Activated CD4-positive, alpha-beta T cell treated with anti-CD3 and anti-CD28 coated beads for 36 hours (primary cell): ENCODE measurements at regions not wholly inside any gene's neighbourhood (a gene's known extent, or its start where the extent isn't known, plus 50 kb on each side); places are given as distances from the start of the nearest gene placed in this dataset.

Experiments
- ATAC-seq: fragments of 200-7000 bp; cut with Tn5 transposase; one replicate; pipeline ENCODE4 v1.10.0; 2021; ENCODE audit warnings: mild to moderate bottlenecking, moderate library complexity
- CTCF ChIA-PET: fragments of 350-600 bp; sonication (Branson Sonifier 250); formaldehyde crosslinking; loops from one replicate; lab custom pipeline; 2021; ENCODE audit warnings: antibody characterized with exemption; lab: Charles Lee
- POLR2A ChIA-PET: fragments of 350-600 bp; sonication (Branson Sonifier 250); formaldehyde crosslinking; loops from one replicate; lab custom pipeline; 2021; ENCODE audit warnings: antibody characterized with exemption, inconsistent platforms; lab: Charles Lee
- DNase-seq: peaks from one replicate; pipeline ENCODE4 v3.0.0-alpha.2; 2020
- H3K27ac Mint-ChIP-seq: one replicate; pipeline ENCODE4 v1.8.0; 2021; ENCODE audit warnings: mixed read lengths
- H3K27me3 Mint-ChIP-seq: one replicate; pipeline ENCODE4 v1.8.0; 2021; ENCODE audit warnings: mixed read lengths
- H3K36me3 Mint-ChIP-seq: one replicate; pipeline ENCODE4 v1.8.0; 2021; ENCODE audit warnings: low read depth, mixed read lengths
- H3K4me1 Mint-ChIP-seq: one replicate; pipeline ENCODE4 v1.8.0; 2021; ENCODE audit warnings: mixed read lengths
- H3K4me3 Mint-ChIP-seq: one replicate; pipeline ENCODE4 v1.8.0; 2021; ENCODE audit warnings: mild to moderate bottlenecking, moderate library complexity, mixed read lengths
- H3K9me3 Mint-ChIP-seq: one replicate; pipeline ENCODE4 v1.8.0; 2021; ENCODE audit warnings: low read depth, mixed read lengths
- intact Hi-C, 2 experiments: fragments of 100-400 bp; cut with DNase I in 1 of 2; cut with micrococcal nuclease in 1 of 2; formaldehyde crosslinking; loops; one replicate each; pipeline versions ENCODE4 v1.14.2 to v1.15.1; 2022 to 2024; cut with DNase I, micrococcal nuclease

GRCh38 chr13:111614613-111615012 lies 294.2 kb downstream of the TEX29 start:
- H3K27ac Mint-ChIP-seq = no peak overlapping the region
- POLR2A ChIA-PET = no interaction called here
- no peaks in the 10 kb centered on the region for H3K9me3 Mint-ChIP-seq
- H3K27me3 Mint-ChIP-seq = no peaks in the 10 kb centered on the region
- ATAC-seq (no peak), DNase-seq (no peak)
- CTCF ChIA-PET = no interaction called here
- intact Hi-C loops = no loop called here
- H3K36me3 Mint-ChIP-seq = no peaks in the 10 kb centered on the region
- no peaks in the 10 kb centered on the region for H3K4me1 Mint-ChIP-seq
- no peak overlapping the region for H3K4me3 Mint-ChIP-seq

- H3K27ac Mint-ChIP-seq = no peak overlapping the region
- ATAC-seq = no peak
- no peaks in the 10 kb centered on the region for H3K9me3 Mint-ChIP-seq
- no peaks in the 10 kb centered on the region for H3K27me3 Mint-ChIP-seq
- intact Hi-C loops = no loop called here
- no peaks in the 10 kb centered on the region for H3K4me1 Mint-ChIP-seq
- H3K4me3 Mint-ChIP-seq = no peak overlapping the region
- DNase-seq = no peak
- ChIA-PET POLR2A (no interaction called here), CTCF (no interaction called here)
- H3K36me3 Mint-ChIP-seq = no peaks in the 10 kb centered on the region
These were observed 295.8 kb downstream of the TEX29 start for GRCh38 chr13:111616203-111616602.

- ATAC-seq (no peak), DNase-seq (no peak)
- no peak overlapping the region for H3K4me3 Mint-ChIP-seq
- no peaks in the 10 kb centered on the region for H3K9me3 Mint-ChIP-seq
- H3K27me3 Mint-ChIP-seq = no peaks in the 10 kb centered on the region
- intact Hi-C loops = no loop called here
- no peak overlapping the region for H3K27ac Mint-ChIP-seq
- ChIA-PET POLR2A (no interaction called here), CTCF (interaction anchor here (1.4 kb wide), 1 partner anchor 41 kb away, joined by 4 read pairs; no protein-coding TSS in a partner anchor)
- H3K4me1 Mint-ChIP-seq = no peaks in the 10 kb centered on the region
- H3K36me3 Mint-ChIP-seq = no peaks in the 10 kb centered on the region
These were observed 299.7 kb downstream of the TEX29 start for GRCh38 chr13:111620166-111620565.

GRCh38 chr13:111620586-111620985 lies 300.1 kb downstream of the TEX29 start:
- POLR2A ChIA-PET = no interaction called here
- Mint-ChIP-seq H3K27ac (no peak overlapping the region), H3K4me3 (no peak overlapping the region), H3K36me3 (no peaks in the 10 kb centered on the region), H3K27me3 (no peaks in the 10 kb centered on the region), H3K9me3 (no peaks in the 10 kb centered on the region), H3K4me1 (no peaks in the 10 kb centered on the region)
- CTCF ChIA-PET = no interaction called here
- no peak for ATAC-seq
- DNase-seq = no peak
- intact Hi-C loops = no loop called here

- H3K4me3 Mint-ChIP-seq = no peak overlapping the region
- intact Hi-C loops = no loop called here
These were observed 300.7 kb downstream of the TEX29 start for GRCh38 chr13:111621164-111621563.

GRCh38 chr13:111622051-111622531 lies 301.6 kb downstream of the TEX29 start:
- ChIA-PET CTCF (no interaction called here), POLR2A (no interaction called here)
- ATAC-seq = no peak
- H3K9me3 Mint-ChIP-seq = no peaks in the 10 kb centered on the region
- H3K4me3 Mint-ChIP-seq = no peak overlapping the region
- H3K27ac Mint-ChIP-seq = no peak overlapping the region
- H3K27me3 Mint-ChIP-seq = no peaks in the 10 kb centered on the region
- DNase-seq = no peak
- no peaks in the 10 kb centered on the region for H3K4me1 Mint-ChIP-seq
- intact Hi-C loops = no loop called here
- no peaks in the 10 kb centered on the region for H3K36me3 Mint-ChIP-seq

More at GRCh38 chr13:111621164-111621563, 300.7 kb downstream of the TEX29 start:
- ATAC-seq (no peak), DNase-seq (no peak)
- H3K36me3 Mint-ChIP-seq = no peaks in the 10 kb centered on the region
- no peaks in the 10 kb centered on the region for H3K27me3 Mint-ChIP-seq
- H3K9me3 Mint-ChIP-seq = no peaks in the 10 kb centered on the region
- ChIA-PET CTCF (no interaction called here), POLR2A (no interaction called here)
- no peaks in the 10 kb centered on the region for H3K4me1 Mint-ChIP-seq
- H3K27ac Mint-ChIP-seq = no peak overlapping the region

GRCh38 chr13:111623208-111623607 lies 302.8 kb downstream of the TEX29 start:
- CTCF ChIA-PET = no interaction called here
- Mint-ChIP-seq H3K36me3 (no peaks in the 10 kb centered on the region), H3K27me3 (no peaks in the 10 kb centered on the region), H3K4me3 (no peak overlapping the region), H3K9me3 (no peaks in the 10 kb centered on the region), H3K4me1 (no peaks in the 10 kb centered on the region), H3K27ac (no peak overlapping the region)
- intact Hi-C loops = no loop called here
- POLR2A ChIA-PET = no interaction called here
- ATAC-seq = no peak
- DNase-seq = no peak

GRCh38 chr13:111623743-111624505 lies 303.5 kb downstream of the TEX29 start:
- Mint-ChIP-seq H3K9me3 (no peaks in the 10 kb centered on the region), H3K27me3 (no peaks in the 10 kb centered on the region), H3K36me3 (no peaks in the 10 kb centered on the region), H3K4me1 (no peaks in the 10 kb centered on the region), H3K4me3 (no peak overlapping the region), H3K27ac (no peak overlapping the region)
- ChIA-PET POLR2A (no interaction called here), CTCF (no interaction called here)
- intact Hi-C loops = no loop called here
- no peak for DNase-seq
- ATAC-seq = no peak

- H3K27me3 Mint-ChIP-seq = no peaks in the 10 kb centered on the region
- ChIA-PET POLR2A (no interaction called here), CTCF (interaction anchor here (0.7 kb wide), 2 partner anchors 288 to 923 kb away, joined by 3 read pairs; no protein-coding TSS in a partner anchor)
- ATAC-seq = no peak
- H3K4me1 Mint-ChIP-seq = no peaks in the 10 kb centered on the region
- intact Hi-C loops = no loop called here
- no peak for DNase-seq
- no peaks in the 10 kb centered on the region for H3K36me3 Mint-ChIP-seq
- H3K27ac Mint-ChIP-seq = no peak overlapping the region
- H3K9me3 Mint-ChIP-seq = no peaks in the 10 kb centered on the region
- H3K4me3 Mint-ChIP-seq = no peak overlapping the region
These were observed 305.3 kb downstream of the TEX29 start for GRCh38 chr13:111625526-111626315.

- CTCF ChIA-PET = interaction anchor here (0.5 to 1.4 kb wide), 3 partner anchors 15 to 287 kb away, joined by 3 to 4 read pairs (median 3); no protein-coding TSS in a partner anchor
- Mint-ChIP-seq H3K27me3 (no peaks in the 10 kb centered on the region), H3K27ac (no peak overlapping the region), H3K36me3 (no peaks in the 10 kb centered on the region), H3K4me1 (no peaks in the 10 kb centered on the region), H3K4me3 (no peak overlapping the region), H3K9me3 (no peaks in the 10 kb centered on the region)
- intact Hi-C loops = no loop called here
- no peak for DNase-seq
- ATAC-seq = no peak
- POLR2A ChIA-PET = no interaction called here
These were observed 306.2 kb downstream of the TEX29 start for GRCh38 chr13:111626371-111627305.

- Mint-ChIP-seq H3K27ac (no peak overlapping the region), H3K36me3 (no peaks in the 10 kb centered on the region), H3K27me3 (no peaks in the 10 kb centered on the region), H3K4me3 (no peak overlapping the region), H3K4me1 (no peaks in the 10 kb centered on the region), H3K9me3 (no peaks in the 10 kb centered on the region)
- no peak for ATAC-seq
- DNase-seq = no peak
- CTCF ChIA-PET = interaction anchor here (1.4 kb wide), 1 partner anchor 14 kb away, joined by 3 read pairs; no protein-coding TSS in a partner anchor
- intact Hi-C loops = no loop called here
- POLR2A ChIA-PET = no interaction called here
These were observed 307.2 kb downstream of the TEX29 start for GRCh38 chr13:111627596-111627995.
